IPS-NIHi7 (cell line): ENCODE measurements at regions not wholly inside any gene's neighbourhood (a gene's known extent, or its start where the extent isn't known, plus 50 kb on each side); places are given as distances from the start of the nearest gene placed in this dataset.

ENCODE experiments used
- DNase-seq: peaks from one replicate; pipeline ENCODE4 v3.0.0; 2012; ENCODE audit warnings: mixed read lengths; ENCODE audit errors: extremely low spot score

- DNase-seq = no peak
Measured at GRCh38 chr6:168228676-168229367, 90.8 kb downstream of the DACT2 start.

- no peak for DNase-seq
Measured at GRCh38 chr6:168227840-168228239, 91.7 kb downstream of the DACT2 start.

- no peak for DNase-seq
Measured at GRCh38 chr6:168226902-168227318, 92.7 kb downstream of the DACT2 start.

GRCh38 chr6:168226061-168226752 lies 93.4 kb downstream of the DACT2 start:
- DNase-seq = no peak

GRCh38 chr6:168225471-168225911 lies 94.1 kb downstream of the DACT2 start:
- DNase-seq = no peak

- DNase-seq = no peak
Measured at GRCh38 chr6:168223755-168224154, 95.8 kb downstream of the DACT2 start.

- no peak for DNase-seq
Measured at GRCh38 chr6:168223150-168223549, 96.4 kb downstream of the DACT2 start.

- DNase-seq = no peak
Measured at GRCh38 chr6:168222115-168223043, 97.2 kb downstream of the DACT2 start.

- no peak for DNase-seq
Measured at GRCh38 chr6:168221497-168222079, 98.0 kb downstream of the DACT2 start.

GRCh38 chr6:168221000-168221399 lies 98.6 kb downstream of the DACT2 start:
- DNase-seq = no peak

GRCh38 chr6:168219804-168220203 lies 99.8 kb downstream of the DACT2 start:
- DNase-seq = no peak

GRCh38 chr6:168218785-168219566 lies 100.6 kb downstream of the DACT2 start:
- DNase-seq = no peak

GRCh38 chr6:168217880-168218537 lies 101.6 kb downstream of the DACT2 start:
- no peak for DNase-seq

GRCh38 chr6:168217216-168217879 lies 102.2 kb downstream of the DACT2 start:
- no peak for DNase-seq

GRCh38 chr6:168216751-168217191 lies 102.8 kb downstream of the DACT2 start:
- DNase-seq = no peak

- DNase-seq = peak; percentile 60
Measured at GRCh38 chr6:168216117-168216516, 103.5 kb downstream of the DACT2 start.

GRCh38 chr6:168215121-168215808 lies 104.3 kb downstream of the DACT2 start:
- DNase-seq = no peak

- no peak for DNase-seq
Measured at GRCh38 chr6:168214586-168215104, 104.9 kb downstream of the DACT2 start.

- no peak for DNase-seq
Measured at GRCh38 chr6:168213121-168213524, 106.5 kb downstream of the DACT2 start.
